Large intestine (tissue), 3 donors: ENCODE measurements at regions not wholly inside any gene's neighbourhood (a gene's known extent, or its start where the extent isn't known, plus 50 kb on each side); places are given as distances from the start of the nearest gene placed in this dataset.
"Not testable (repeated sequence)": the region's sequence is repeated elsewhere in the genome, so short reads cannot be mapped to it uniquely, and the experiment has no call there.

Experiments
- DNase-seq, 2 donors: peaks; one replicate each; pipeline versions ENCODE4 v3.0.0 to v3.0.0-alpha.2; 2013
- H3K27ac ChIP-seq: one replicate; pipeline ENCODE4 v1.5.1; 2013; ENCODE audit warnings: low read length
- H3K27me3 ChIP-seq: 2 replicates; pipeline ENCODE4 v1.6.1; 2013; ENCODE audit warnings: low read length; ENCODE audit not compliant: control insufficient read depth, insufficient read depth
- H3K36me3 ChIP-seq: 2 replicates; pipeline ENCODE4 v1.6.1; 2013; ENCODE audit warnings: low read length; ENCODE audit not compliant: control insufficient read depth, insufficient read depth
- H3K4me1 ChIP-seq: one replicate; pipeline ENCODE4 v1.6.1; 2013; ENCODE audit warnings: low read length; ENCODE audit not compliant: control insufficient read depth, insufficient read depth
- H3K4me3 ChIP-seq: one replicate; pipeline ENCODE4 v1.5.1; 2013; ENCODE audit warnings: low read length
- H3K9me3 ChIP-seq: one replicate; pipeline ENCODE4 v1.6.1; 2013; ENCODE audit warnings: mild to moderate bottlenecking, low read depth, low read length, moderate library complexity; ENCODE audit not compliant: control insufficient read depth
- WGBS: methylation state at CpG from one replicate; pipeline ENCODE4 v1.1.5; 2013; ENCODE audit warnings: low lambda C conversion rate; ENCODE audit not compliant: insufficient coverage; 5-methylcytosine and 5-hydroxymethylcytosine counted together

GRCh38 chr15:47077846-47078245 is 639.5 kb upstream of the SEMA6D start:
- H3K27me3 ChIP-seq, H3K27ac ChIP-seq, H3K36me3 ChIP-seq, H3K4me1 ChIP-seq, DNase-seq, H3K4me3 ChIP-seq, H3K9me3 ChIP-seq: not testable (repeated sequence)
- whole genome bisulfite sequencing, result 50% methylated on average over 1 of the region's 4 CpGs

- Histone ChIP-seq H3K4me3 (no peak overlapping the region), H3K4me1 (no peaks in the 10 kb centered on the region), H3K27me3 (no peaks in the 10 kb centered on the region), H3K36me3 (no peaks in the 10 kb centered on the region), H3K9me3 (no peaks in the 10 kb centered on the region), H3K27ac (no peak overlapping the region)
- DNase-seq, result no peak
- WGBS, result 60% methylated on average over 1 of the region's 2 CpGs
Observed at GRCh38 chr15:47095833-47096232, 621.5 kb upstream of the SEMA6D start.

GRCh38 chr15:47098526-47098925 is 618.8 kb upstream of the SEMA6D start:
- H3K4me1 ChIP-seq, DNase-seq: not testable (repeated sequence)

GRCh38 chr15:47099801-47100200 is 617.5 kb upstream of the SEMA6D start:
- H3K4me3 ChIP-seq, DNase-seq, H3K36me3 ChIP-seq, H3K9me3 ChIP-seq, H3K4me1 ChIP-seq, H3K27ac ChIP-seq, H3K27me3 ChIP-seq: not testable (repeated sequence)
- no CpG with 5 or more reads among the region's 6 CpGs for WGBS

More at GRCh38 chr15:47098526-47098925, 618.8 kb upstream of the SEMA6D start:
- H3K4me3 ChIP-seq, H3K27me3 ChIP-seq, H3K27ac ChIP-seq, H3K9me3 ChIP-seq, H3K36me3 ChIP-seq: not testable (repeated sequence)

- not testable (repeated sequence) for DNase-seq, H3K27ac ChIP-seq, H3K36me3 ChIP-seq, H3K4me3 ChIP-seq, H3K4me1 ChIP-seq, H3K27me3 ChIP-seq, H3K9me3 ChIP-seq
- 100% methylated on average over 1 of the region's 4 CpGs for WGBS
Observed at GRCh38 chr15:47108800-47109199, 608.5 kb upstream of the SEMA6D start.

GRCh38 chr15:47116698-47117097 is 600.6 kb upstream of the SEMA6D start:
- H3K36me3 ChIP-seq, result no peaks in the 10 kb centered on the region
- no peak overlapping the region for H3K27ac ChIP-seq
- DNase-seq, result no peak
- peaks cover 2% of the 10 kb centered on the region for H3K9me3 ChIP-seq
- no peak overlapping the region for H3K4me3 ChIP-seq
- no peaks in the 10 kb centered on the region for H3K27me3 ChIP-seq
- no peaks in the 10 kb centered on the region for H3K4me1 ChIP-seq
- 100% methylated on average over 1 of the region's 2 CpGs for WGBS

GRCh38 chr15:47119349-47119748 is 598.0 kb upstream of the SEMA6D start:
- Histone ChIP-seq H3K9me3 (peaks cover 4% of the 10 kb centered on the region), H3K27me3 (no peaks in the 10 kb centered on the region), H3K27ac (no peak overlapping the region), H3K36me3 (no peaks in the 10 kb centered on the region), H3K4me3 (no peak overlapping the region), H3K4me1 (no peaks in the 10 kb centered on the region)
- DNase-seq, result no peak

GRCh38 chr15:47124430-47125102 is 592.7 kb upstream of the SEMA6D start:
- no peaks in the 10 kb centered on the region for H3K36me3 ChIP-seq
- no peak overlapping the region for H3K4me3 ChIP-seq
- peaks cover 4% of the 10 kb centered on the region for H3K9me3 ChIP-seq
- no peaks in the 10 kb centered on the region for H3K27me3 ChIP-seq
- no peak overlapping the region for H3K27ac ChIP-seq
- DNase-seq, result no peak
- 83% methylated on average over 1 of the region's 3 CpGs for WGBS
- H3K4me1 ChIP-seq, result no peaks in the 10 kb centered on the region

- no peak for DNase-seq
- H3K36me3 ChIP-seq, result no peaks in the 10 kb centered on the region
- no peaks in the 10 kb centered on the region for H3K9me3 ChIP-seq
- no peaks in the 10 kb centered on the region for H3K4me1 ChIP-seq
- H3K27ac ChIP-seq, result no peak overlapping the region
- no CpG with 5 or more reads among the region's 3 CpGs for WGBS
- H3K27me3 ChIP-seq, result no peaks in the 10 kb centered on the region
- H3K4me3 ChIP-seq, result no peak overlapping the region
Observed at GRCh38 chr15:47129033-47129432, 588.3 kb upstream of the SEMA6D start.

- H3K4me3 ChIP-seq, H3K27ac ChIP-seq, DNase-seq, H3K9me3 ChIP-seq, H3K36me3 ChIP-seq, H3K4me1 ChIP-seq, H3K27me3 ChIP-seq: not testable (repeated sequence)
- WGBS, result 83% methylated on average over 1 of the region's 7 CpGs
Observed at GRCh38 chr15:47131450-47131849, 585.9 kb upstream of the SEMA6D start.

GRCh38 chr15:47135267-47135666 is 582.0 kb upstream of the SEMA6D start:
- Histone ChIP-seq H3K9me3 (no peaks in the 10 kb centered on the region), H3K4me1 (no peaks in the 10 kb centered on the region), H3K36me3 (no peaks in the 10 kb centered on the region), H3K4me3 (no peak overlapping the region), H3K27me3 (no peaks in the 10 kb centered on the region), H3K27ac (no peak overlapping the region)
- DNase-seq, result no peak
- WGBS, result 60% methylated on average over 1 of the region's 2 CpGs
